HG03139 (cell line): ENCODE measurements at regions not wholly inside any gene's neighbourhood (a gene's known extent, or its start where the extent isn't known, plus 50 kb on each side); places are given as distances from the start of the nearest gene placed in this dataset.

ENCODE experiments used
- ATAC-seq: cut with Tn5 transposase; IDR thresholded peaks from one replicate; pipeline ENCODE4 v1.9.1; 2021; ENCODE audit not compliant: unreplicated experiment

GRCh38 chr20:40495956-40496355, 193.1 kb downstream of the MAFB start:
- no peak for ATAC-seq

- no peak for ATAC-seq
Observed at GRCh38 chr20:40494248-40494647, 194.8 kb downstream of the MAFB start.

GRCh38 chr20:40493549-40493948, 195.5 kb downstream of the MAFB start:
- no peak for ATAC-seq

- ATAC-seq, result no peak
Observed at GRCh38 chr20:40493071-40493470, 196.0 kb downstream of the MAFB start.

GRCh38 chr20:40491009-40491590, 197.9 kb downstream of the MAFB start:
- ATAC-seq, result no peak

- no peak for ATAC-seq
Observed at GRCh38 chr20:40489886-40490285, 199.2 kb downstream of the MAFB start.

DNA sequence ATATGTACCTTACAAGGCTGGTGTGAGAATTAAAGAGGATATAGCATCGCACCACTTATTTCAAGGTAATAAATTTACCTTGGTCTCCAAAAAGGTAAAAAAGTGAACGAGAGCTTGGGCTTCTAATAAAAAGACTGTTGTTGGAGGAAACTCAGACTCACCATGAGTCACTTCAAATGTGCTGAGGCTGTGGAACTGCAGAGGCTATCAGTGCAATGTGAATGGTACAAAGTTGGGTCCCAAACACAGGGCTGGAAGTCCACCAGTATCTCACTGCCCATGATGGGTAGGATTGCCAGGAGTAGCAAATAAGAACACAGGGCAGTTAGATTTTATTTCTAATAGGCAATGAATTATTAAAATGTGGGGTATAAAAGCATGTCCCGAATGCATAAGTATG, 200.6 kb downstream of the MAFB start:
- no peak for ATAC-seq

GRCh38 chr20:40486297-40486696, 202.7 kb downstream of the MAFB start:
- ATAC-seq, result no peak

- ATAC-seq, result no peak
Observed at GRCh38 chr20:40481743-40482458, 207.1 kb downstream of the MAFB start.

GRCh38 chr20:40481337-40481736, 207.7 kb downstream of the MAFB start:
- no peak for ATAC-seq

DNA sequence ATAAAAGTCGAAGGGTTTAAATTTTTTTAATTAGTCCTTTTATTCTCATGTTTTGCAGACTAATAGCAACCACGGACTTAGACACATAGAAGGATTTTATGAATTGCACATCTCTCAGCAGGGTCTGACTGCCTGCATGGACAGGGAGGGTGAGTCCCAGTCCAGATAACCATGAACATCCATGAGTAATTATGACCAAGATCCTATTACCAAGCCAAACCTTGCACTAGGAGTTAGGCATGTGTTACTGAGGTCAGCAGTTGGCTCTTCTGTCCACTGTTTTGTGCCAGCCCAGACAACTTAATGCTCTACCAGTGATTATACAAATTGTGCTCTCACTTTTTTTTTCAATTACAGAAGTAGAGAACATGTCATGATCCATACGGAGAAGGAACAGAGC, 211.2 kb downstream of the MAFB start:
- ATAC-seq, result no peak

GRCh38 chr20:40476461-40476860, 212.6 kb downstream of the MAFB start:
- no peak for ATAC-seq

GRCh38 chr20:40472905-40473304, 216.1 kb downstream of the MAFB start:
- ATAC-seq, result no peak

DNA sequence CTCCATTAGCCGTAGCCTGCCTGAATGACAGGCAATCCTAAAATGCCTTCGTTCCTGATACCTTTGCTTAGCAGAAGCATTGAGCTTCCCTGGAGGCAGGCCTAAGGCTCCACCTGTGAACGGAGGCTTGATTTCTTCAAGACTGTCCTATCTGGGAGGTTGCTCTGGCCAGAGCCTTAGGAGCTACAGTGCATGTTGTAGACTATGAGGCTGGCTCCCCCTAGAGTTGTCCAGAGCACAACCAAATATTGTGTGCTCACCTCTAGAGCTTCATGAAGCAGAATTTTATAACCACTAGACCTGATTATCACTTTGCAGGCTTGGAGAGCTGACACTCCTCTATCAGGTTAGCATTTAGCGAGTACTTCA, 217.8 kb downstream of the MAFB start:
- ATAC-seq, result no peak

DNA sequence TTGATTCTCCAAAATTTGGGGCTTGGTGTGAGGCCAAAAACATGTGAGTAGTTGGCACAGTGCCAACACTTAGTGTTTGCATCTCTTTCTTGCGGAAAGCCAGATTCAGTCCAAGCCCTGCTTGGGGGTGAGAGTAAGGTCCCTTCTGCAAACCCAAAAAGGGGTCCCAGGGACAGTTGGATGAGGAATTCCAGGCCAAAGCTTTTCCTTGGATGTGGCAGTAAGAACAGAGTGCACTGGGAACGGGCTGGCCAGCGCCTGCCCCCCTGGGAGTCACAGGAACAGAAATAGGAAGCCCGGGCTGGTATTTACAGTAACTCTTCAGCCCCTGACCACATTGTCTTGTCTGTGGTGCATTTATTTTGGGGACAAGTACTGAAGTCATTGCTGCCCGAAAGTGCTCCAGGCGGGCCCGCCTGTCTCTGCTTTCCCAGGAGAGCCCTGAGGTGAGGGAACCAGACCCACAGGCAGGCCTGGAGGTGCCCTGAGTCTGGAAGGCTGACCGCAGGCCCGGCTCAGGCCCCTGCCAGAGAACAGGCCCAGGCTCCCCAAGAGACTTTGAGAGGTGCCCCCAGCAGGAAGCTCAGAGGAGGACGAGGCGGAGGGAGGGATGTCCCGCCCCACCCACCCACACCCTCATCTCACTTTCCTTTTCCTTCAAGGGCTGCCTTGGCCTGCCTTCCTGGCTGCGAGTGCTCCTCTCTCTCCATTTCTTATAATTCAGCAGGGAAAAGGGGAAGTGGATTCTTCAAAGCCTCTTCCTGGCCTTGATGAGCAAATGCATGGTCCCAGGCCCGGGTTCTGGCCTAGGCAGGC, 218.4 kb downstream of the MAFB start:
- no peak for ATAC-seq

DNA sequence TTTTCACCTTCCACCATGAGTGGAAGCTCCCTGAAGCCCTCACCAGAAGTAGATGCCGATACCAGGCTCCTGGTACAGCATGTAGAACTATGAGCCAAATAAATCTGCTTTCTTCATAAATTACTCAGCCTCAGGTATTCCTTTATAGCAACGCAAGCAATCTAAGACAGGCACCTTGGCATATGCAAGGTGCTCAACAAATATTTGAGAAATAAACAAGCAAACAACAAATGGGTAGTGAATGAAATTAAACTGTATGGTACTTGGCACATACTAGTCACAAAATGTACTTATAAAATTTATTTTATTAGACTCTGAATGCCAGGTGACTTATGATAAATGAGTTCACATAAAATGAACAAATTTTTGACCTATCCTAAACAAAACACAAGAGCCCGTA, 220.3 kb downstream of the MAFB start:
- ATAC-seq, result no peak

DNA sequence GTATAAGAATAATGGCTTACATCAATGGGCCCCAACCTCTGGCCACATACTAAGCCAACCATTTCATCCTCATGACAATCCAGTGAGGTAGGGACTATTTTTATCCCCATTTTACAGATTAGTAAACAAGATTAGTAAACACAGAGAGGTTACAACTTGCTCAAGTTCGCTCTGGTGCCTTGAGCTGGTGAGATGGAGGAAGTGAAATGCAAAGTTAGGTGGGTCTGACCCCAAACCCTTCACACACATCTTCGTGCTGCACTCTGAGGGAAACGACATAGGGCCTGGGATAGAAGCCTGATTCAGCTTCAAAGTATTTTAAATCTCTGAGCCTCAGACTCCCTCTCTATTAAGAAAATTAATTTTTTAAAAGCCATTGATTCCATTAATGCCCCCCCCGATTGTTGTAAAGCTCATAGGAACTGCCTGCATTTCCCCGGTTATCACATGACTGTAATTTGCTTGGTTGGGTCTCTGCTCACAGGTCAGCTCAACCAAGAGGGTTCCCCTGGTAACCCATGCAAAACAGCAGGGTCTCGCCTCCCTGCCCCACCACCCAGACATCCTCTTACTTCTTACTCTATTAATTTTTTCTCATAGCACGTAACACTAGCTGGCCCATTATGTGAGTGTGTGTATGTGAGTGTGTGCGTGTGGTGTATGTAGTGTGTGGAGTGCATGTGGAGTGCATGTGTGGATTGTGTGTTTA, 221.2 kb downstream of the MAFB start:
- ATAC-seq, result no peak

DNA sequence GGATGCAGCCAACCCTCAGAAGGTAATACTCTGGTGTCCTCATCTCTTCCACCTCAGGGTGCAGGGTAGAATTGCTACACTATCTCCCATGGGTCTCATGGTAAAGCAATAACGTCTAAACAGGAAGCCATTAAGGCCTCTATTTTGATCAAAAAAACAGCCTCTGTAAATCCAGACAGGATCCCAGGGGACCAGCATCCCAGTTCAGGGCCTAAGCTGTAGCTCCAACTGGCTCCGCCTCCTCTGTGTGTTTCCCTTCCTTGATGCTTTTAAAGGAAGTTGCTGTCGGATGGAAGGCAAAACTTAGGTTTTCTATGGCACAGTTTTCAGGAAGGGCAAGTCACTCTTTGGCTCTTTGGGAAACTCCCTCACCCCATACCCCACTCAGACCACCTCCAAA, 222.0 kb downstream of the MAFB start:
- no peak for ATAC-seq

GRCh38 chr20:40464731-40465208, 224.3 kb downstream of the MAFB start:
- no peak for ATAC-seq

GRCh38 chr20:40463171-40463570, 225.9 kb downstream of the MAFB start:
- no peak for ATAC-seq

GRCh38 chr20:40462566-40462965, 226.5 kb downstream of the MAFB start:
- no peak for ATAC-seq
